PC-9 (cell line): ENCODE measurements at regions not wholly inside any gene's neighbourhood (a gene's known extent, or its start where the extent isn't known, plus 50 kb on each side); places are given as distances from the start of the nearest gene placed in this dataset.

Experiments used
- BruUV-seq: library from RNA; stranded (reverse); fragments of 400-500 nt; replicated peaks from 2 replicates; lab custom pipeline; 2021; lab: Mats Ljungman, UMichigan
- CTCF ChIA-PET: fragments of 300-600 bp; sonication (Branson Sonifier 250); formaldehyde crosslinking; loops from one replicate; lab custom pipeline; 2022; ENCODE audit warnings: antibody characterized with exemption; lab: Charles Lee
- POLR2A ChIA-PET: fragments of 300-600 bp; sonication (Branson Sonifier 250); formaldehyde crosslinking; loops from one replicate; lab custom pipeline; 2022; ENCODE audit warnings: antibody characterized with exemption; ENCODE audit not compliant: unreplicated experiment; lab: Charles Lee
- DNase-seq, 2 experiments: peaks; one replicate each; pipeline versions ENCODE4 v3.0.0 to v3.0.0-alpha.2; 2015 to 2022; ENCODE audit warnings: mixed read lengths in 1 of 2
- H2AFZ ChIP-seq: fragments of 200-600 bp; sonication (generic); 2 replicates; pipeline ENCODE4 v1.8.1; 2017; ENCODE audit warnings: antibody characterized with exemption
- H3F3A ChIP-seq: fragments of 200-600 bp; sonication (generic); 2 replicates; pipeline ENCODE4 v1.8.1; 2017; ENCODE audit warnings: antibody characterized with exemption, mild to moderate bottlenecking, low read depth; ENCODE audit not compliant: insufficient read depth
- H3K27ac ChIP-seq: fragments of 200-600 bp; sonication (generic); 2 replicates; pipeline ENCODE4 v1.6.1; 2016; ENCODE audit warnings: mixed run types
- H3K27me3 ChIP-seq: fragments of 200-600 bp; sonication (generic); 2 replicates; pipeline ENCODE4 v1.6.1; 2016; ENCODE audit warnings: low read depth, mixed run types; ENCODE audit not compliant: insufficient read depth
- H3K36me3 ChIP-seq: fragments of 200-600 bp; sonication (generic); 2 replicates; pipeline ENCODE4 v1.6.1; 2016; ENCODE audit warnings: low read depth, mixed run types
- H3K4me1 ChIP-seq: fragments of 200-600 bp; sonication (generic); replicated peaks from 2 replicates; pipeline ENCODE4 v1.6.1; 2016; ENCODE audit warnings: mixed run types; ENCODE audit not compliant: insufficient read depth
- H3K4me2 ChIP-seq: fragments of 200-600 bp; sonication (generic); 2 replicates; pipeline ENCODE4 v1.6.1; 2017; ENCODE audit warnings: mixed run types
- H3K4me3 ChIP-seq: fragments of 200-600 bp; sonication (generic); 2 replicates; pipeline ENCODE4 v1.6.1; 2016; ENCODE audit warnings: mixed run types
- H3K79me2 ChIP-seq: fragments of 200-600 bp; sonication (generic); 2 replicates; pipeline ENCODE4 v1.6.1; 2017; ENCODE audit warnings: low read depth, mixed run types
- H3K9me2 ChIP-seq: fragments of 200-600 bp; sonication (generic); 2 replicates; pipeline ENCODE4 v1.8.1; 2017; ENCODE audit warnings: mild to moderate bottlenecking; ENCODE audit not compliant: insufficient read depth
- H3K9me3 ChIP-seq: fragments of 200-600 bp; sonication (generic); 2 replicates; pipeline ENCODE4 v1.8.1; 2016; ENCODE audit warnings: low read depth; ENCODE audit not compliant: insufficient read depth
- H4K20me1 ChIP-seq: fragments of 200-600 bp; sonication (generic); 2 replicates; pipeline ENCODE4 v1.8.1; 2017; ENCODE audit not compliant: insufficient read depth
- CTCF ChIP-seq: fragments of 200-600 bp; sonication (generic); conservative IDR thresholded peaks from 2 replicates; pipeline ENCODE4 v1.6.1; 2017; ENCODE audit warnings: mixed run types, antibody characterized with exemption, mild to moderate bottlenecking, moderate library complexity
- EZH2 ChIP-seq: fragments of 200-600 bp; sonication (generic); IDR thresholded peaks from 2 replicates; pipeline ENCODE4 v1.8.0; 2017; ENCODE audit warnings: antibody characterized with exemption, low read depth
- intact Hi-C: fragments of 100-400 bp; cut with micrococcal nuclease; formaldehyde crosslinking; loops from one replicate; pipeline ENCODE4 v1.10.0; 2022; ENCODE audit not compliant: unreplicated experiment

DNA sequence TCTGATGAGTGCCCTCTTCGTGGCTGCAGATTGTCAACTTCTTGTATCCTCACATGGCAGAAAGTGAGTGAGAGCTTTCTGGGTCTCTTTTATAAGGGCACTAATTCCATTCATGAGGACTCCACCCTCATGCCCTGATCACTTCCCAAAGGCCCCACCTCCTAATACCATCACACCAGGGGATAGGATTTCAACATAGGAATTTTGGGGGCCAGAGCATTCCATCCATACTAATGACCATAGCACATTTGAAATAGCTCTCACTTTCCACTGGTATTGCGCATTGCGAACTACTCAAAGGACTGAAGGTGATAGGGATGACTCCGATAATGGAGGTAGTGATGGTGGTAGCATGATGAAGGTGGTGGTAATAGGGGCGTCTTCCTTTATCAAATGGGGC, 324.3 kb downstream of the PRL start:
- CTCF ChIA-PET = no interaction called here
- H3K9me3 ChIP-seq = no peaks in the 10 kb centered on the region
- no peak overlapping the region for H3K4me3 ChIP-seq
- H3K36me3 ChIP-seq = no peaks in the 10 kb centered on the region
- DNase-seq = no peak
- H3K27ac ChIP-seq = no peak overlapping the region
- H3K4me2 ChIP-seq = no peak overlapping the region
- H3K9me2 ChIP-seq = no peaks in the 10 kb centered on the region
- no peak for TF ChIP-seq EZH2
- H3K27me3 ChIP-seq = no peaks in the 10 kb centered on the region
- H3K79me2 ChIP-seq = no peaks in the 10 kb centered on the region
- POLR2A ChIA-PET = no interaction called here
- no peaks in the 10 kb centered on the region for H3K4me1 ChIP-seq
- H2AFZ ChIP-seq = no peak overlapping the region
- intact Hi-C loops = no loop called here
- BruUV-seq = no TSS peak
- H4K20me1 ChIP-seq = no peaks in the 10 kb centered on the region
- no peaks in the 10 kb centered on the region for H3F3A ChIP-seq

DNA sequence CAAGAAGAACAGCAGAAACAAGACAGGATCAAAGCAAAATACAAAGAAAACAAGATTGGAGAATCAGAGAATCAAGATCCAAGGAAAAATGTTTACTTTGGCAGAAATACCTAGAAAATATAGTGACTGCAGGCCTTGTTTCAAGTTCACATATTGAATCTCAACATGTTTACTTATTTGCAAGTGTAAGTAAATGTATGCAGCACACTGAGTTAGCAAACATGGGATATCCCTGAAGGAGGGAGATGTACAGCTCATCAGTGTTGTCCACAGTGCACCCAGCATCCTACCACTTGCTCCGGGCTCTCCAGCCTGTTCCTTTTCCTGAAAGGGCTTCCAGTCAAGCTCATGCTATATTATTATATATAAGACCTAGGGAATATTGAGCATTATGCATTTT, 319.5 kb downstream of the PRL start:
- Histone ChIP-seq H3K79me2 (no peaks in the 10 kb centered on the region), H3K27ac (no peak overlapping the region), H3K9me3 (no peaks in the 10 kb centered on the region; the same call in 1 of the 2 replicates), H3K36me3 (no peaks in the 10 kb centered on the region), H2AFZ (no peak overlapping the region), H3K4me2 (no peak overlapping the region), H3K4me1 (no peaks in the 10 kb centered on the region), H3F3A (no peaks in the 10 kb centered on the region), H3K9me2 (no peaks in the 10 kb centered on the region), H3K27me3 (no peaks in the 10 kb centered on the region), H3K4me3 (no peak overlapping the region), H4K20me1 (no peaks in the 10 kb centered on the region)
- BruUV-seq = no TSS peak
- intact Hi-C loops = no loop called here
- CTCF ChIA-PET = interaction anchor here (0.5 kb wide), 1 partner anchor 17 kb away, joined by 3 read pairs; no protein-coding TSS in a partner anchor
- POLR2A ChIA-PET = no interaction called here
- no peak for DNase-seq
- no peak for TF ChIP-seq CTCF
- TF ChIP-seq EZH2 = no peak

DNA sequence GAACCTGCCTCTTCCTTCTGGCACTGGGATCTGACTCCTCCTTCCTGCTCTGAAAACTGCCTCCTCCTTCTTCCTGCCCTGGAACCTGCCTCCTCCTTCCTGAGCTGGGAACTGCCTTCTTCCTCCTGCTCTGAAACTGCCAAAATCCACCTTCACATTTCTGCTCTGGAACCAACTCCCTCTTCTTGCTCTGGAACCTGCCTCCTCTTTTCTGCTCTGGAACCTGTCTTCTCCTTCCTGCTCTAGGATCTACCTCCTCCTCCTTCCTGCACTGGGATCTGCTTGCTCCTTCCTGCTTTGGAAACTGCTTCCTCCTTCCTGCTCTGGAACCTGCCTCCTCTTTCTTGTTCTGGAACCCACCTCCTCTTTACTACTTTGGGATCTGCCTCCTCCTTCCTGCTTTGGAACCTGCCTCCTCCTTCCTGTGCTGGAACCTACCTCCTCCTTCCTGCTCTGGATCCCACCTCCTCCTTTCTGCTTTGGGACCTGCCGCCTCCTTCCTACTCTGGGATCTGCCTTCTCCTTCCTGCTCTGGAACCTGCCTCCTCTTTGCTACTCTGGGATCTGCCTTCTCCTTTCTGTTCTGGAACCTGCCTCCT, 315.5 kb downstream of the PRL start:
- DNase-seq = no peak
- ChIA-PET POLR2A (no interaction called here), CTCF (no interaction called here)
- Histone ChIP-seq H2AFZ (no peak overlapping the region), H3K27ac (no peak overlapping the region), H3K79me2 (no peaks in the 10 kb centered on the region), H4K20me1 (no peaks in the 10 kb centered on the region), H3K4me2 (no peak overlapping the region), H3K36me3 (no peaks in the 10 kb centered on the region), H3K9me3 (no peaks in the 10 kb centered on the region; the same call in none of the 2 replicates), H3K9me2 (0 out of 2 replicates have a peak, but pooled peaks cover 4% of the 10 kb centered on the region), H3K4me1 (no peaks in the 10 kb centered on the region), H3F3A (no peaks in the 10 kb centered on the region), H3K27me3 (no peaks in the 10 kb centered on the region), H3K4me3 (no peak overlapping the region)
- TF ChIP-seq CTCF (no peak), EZH2 (no peak)
- BruUV-seq = no TSS peak
- intact Hi-C loops = no loop called here

DNA sequence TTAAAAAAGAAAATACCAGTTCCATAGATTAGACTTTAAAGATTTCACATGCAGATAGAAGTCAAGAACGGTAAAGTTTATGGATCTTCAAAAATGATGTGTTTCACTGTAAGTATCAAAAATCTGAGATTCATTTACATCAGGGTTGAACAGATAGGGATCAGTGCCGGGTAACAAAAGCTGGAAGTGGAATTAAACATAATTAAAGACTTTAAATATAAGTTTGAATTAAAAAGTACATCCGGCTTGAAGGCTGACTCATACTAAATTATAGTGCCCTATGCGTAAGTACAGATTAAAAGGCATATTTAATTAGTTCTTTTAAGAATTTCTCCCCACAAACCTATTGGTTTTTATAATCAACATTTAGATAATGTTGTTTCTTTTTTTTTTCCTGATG, 312.7 kb downstream of the PRL start:
- Histone ChIP-seq H3K36me3 (no peaks in the 10 kb centered on the region), H3K4me1 (peaks cover 14% of the 10 kb centered on the region), H3K4me3 (no peak overlapping the region), H3K27me3 (no peaks in the 10 kb centered on the region), H3K4me2 (no peak overlapping the region), H3K27ac (no peak overlapping the region), H3F3A (no peaks in the 10 kb centered on the region), H4K20me1 (no peaks in the 10 kb centered on the region), H3K79me2 (no peaks in the 10 kb centered on the region), H2AFZ (no peak overlapping the region), H3K9me2 (0 out of 2 replicates have a peak, but pooled peaks cover 4% of the 10 kb centered on the region), H3K9me3 (peaks cover 5% of the 10 kb centered on the region)
- BruUV-seq = no TSS peak
- CTCF ChIA-PET = interaction anchor here (0.6 kb wide), 1 partner anchor 883 kb away, joined by 4 read pairs; no protein-coding TSS in a partner anchor
- POLR2A ChIA-PET = no interaction called here
- intact Hi-C loops = no loop called here
- DNase-seq = no peak
- TF ChIP-seq EZH2 (no peak), CTCF (no peak)
